Prostate gland (tissue), 2 donors: ENCODE measurements at regions not wholly inside any gene's neighbourhood (a gene's known extent, or its start where the extent isn't known, plus 50 kb on each side); places are given as distances from the start of the nearest gene placed in this dataset.

ENCODE experiments used
- POLR2AphosphoS5 ChIP-seq: sonication (generic); formaldehyde crosslinking; IDR thresholded peaks from one replicate; pipeline ENCODE4 v1.6.1; 2017; ENCODE audit warnings: antibody characterized with exemption
- TF ChIP-seq, protein P1 (sequence below), 4 experiments: fragments of 200-600 bp in 2 of 4; fragments of 450-650 bp in 2 of 4; sonication (generic) in 2 of 4; IDR thresholded peaks; 1 replicate in 3 of 4; 2 replicates in 1 of 4; pipeline ENCODE4 v1.5.1; 2016 to 2019; ENCODE audit warnings: antibody characterized with exemption in 4 of 4, mild to moderate bottlenecking in 2 of 4, moderate library complexity in 2 of 4

DNA sequence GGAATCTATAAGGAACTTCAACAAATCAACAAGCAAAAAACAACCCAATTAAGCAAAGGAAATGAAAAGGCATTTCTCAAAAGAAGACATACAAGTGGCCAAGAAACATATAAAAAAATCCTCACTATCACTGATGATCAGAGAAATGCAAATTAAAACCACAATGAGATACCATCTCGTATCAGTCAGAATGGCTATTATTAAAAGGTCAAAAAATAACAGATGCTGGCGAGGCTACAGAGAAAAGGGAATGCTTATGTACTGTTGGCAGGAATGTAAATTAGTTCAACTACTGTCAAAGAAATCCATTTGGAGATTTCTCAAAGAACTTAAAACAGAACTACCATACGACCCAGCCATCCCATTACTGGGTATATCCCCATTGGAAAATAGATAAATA is 292.4 kb upstream of the FAT1 start:
- no peak for TF ChIP-seq POLR2AphosphoS5
- TF ChIP-seq, protein P1, sequence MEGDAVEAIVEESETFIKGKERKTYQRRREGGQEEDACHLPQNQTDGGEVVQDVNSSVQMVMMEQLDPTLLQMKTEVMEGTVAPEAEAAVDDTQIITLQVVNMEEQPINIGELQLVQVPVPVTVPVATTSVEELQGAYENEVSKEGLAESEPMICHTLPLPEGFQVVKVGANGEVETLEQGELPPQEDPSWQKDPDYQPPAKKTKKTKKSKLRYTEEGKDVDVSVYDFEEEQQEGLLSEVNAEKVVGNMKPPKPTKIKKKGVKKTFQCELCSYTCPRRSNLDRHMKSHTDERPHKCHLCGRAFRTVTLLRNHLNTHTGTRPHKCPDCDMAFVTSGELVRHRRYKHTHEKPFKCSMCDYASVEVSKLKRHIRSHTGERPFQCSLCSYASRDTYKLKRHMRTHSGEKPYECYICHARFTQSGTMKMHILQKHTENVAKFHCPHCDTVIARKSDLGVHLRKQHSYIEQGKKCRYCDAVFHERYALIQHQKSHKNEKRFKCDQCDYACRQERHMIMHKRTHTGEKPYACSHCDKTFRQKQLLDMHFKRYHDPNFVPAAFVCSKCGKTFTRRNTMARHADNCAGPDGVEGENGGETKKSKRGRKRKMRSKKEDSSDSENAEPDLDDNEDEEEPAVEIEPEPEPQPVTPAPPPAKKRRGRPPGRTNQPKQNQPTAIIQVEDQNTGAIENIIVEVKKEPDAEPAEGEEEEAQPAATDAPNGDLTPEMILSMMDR (IDR thresholded peaks at IDR 0.05): no peak
